SU-DHL-6 (cell line): ENCODE measurements at regions not wholly inside any gene's neighbourhood (a gene's known extent, or its start where the extent isn't known, plus 50 kb on each side); places are given as distances from the start of the nearest gene placed in this dataset.

ENCODE experiments used
- H2AFZ ChIP-seq: fragments of 200-600 bp; sonication (generic); 2 replicates; pipeline ENCODE4 v1.6.1; 2014; ENCODE audit warnings: low read depth, mild to moderate bottlenecking, moderate library complexity, mixed read lengths, antibody characterized with exemption, low read length; ENCODE audit not compliant: severe bottlenecking
- H3F3A ChIP-seq: fragments of 200-600 bp; shearing (Covaris generic); 2 replicates; pipeline ENCODE4 v1.6.0; 2016; ENCODE audit warnings: antibody characterized with exemption, mild to moderate bottlenecking; ENCODE audit not compliant: insufficient read depth
- H3K27ac ChIP-seq: fragments of 200-600 bp; sonication (generic); 2 replicates; pipeline ENCODE4 v1.5.1; 2016; ENCODE audit warnings: low read depth, mild to moderate bottlenecking, low read length, moderate library complexity, mixed read lengths
- H3K27me3 ChIP-seq: fragments of 200-600 bp; sonication (generic), shearing (Covaris generic); 2 replicates; pipeline ENCODE4 v1.6.0; 2014; ENCODE audit warnings: mild to moderate bottlenecking, low read length
- H3K36me3 ChIP-seq: fragments of 200-600 bp; sonication (generic); 2 replicates; pipeline ENCODE4 v1.6.1; 2014; ENCODE audit warnings: mild to moderate bottlenecking, low read length, mixed read lengths
- H3K4me2 ChIP-seq: fragments of 300-600, 200-600 bp; shearing (Covaris generic), sonication (generic); 2 replicates; pipeline ENCODE4 v1.6.0; 2014; ENCODE audit warnings: low read length, low read depth, mild to moderate bottlenecking; ENCODE audit not compliant: poor library complexity, severe bottlenecking
- H3K4me3 ChIP-seq: fragments of 200-600 bp; sonication (generic); 2 replicates; pipeline ENCODE4 v1.5.1; 2014; ENCODE audit warnings: antibody characterized with exemption, low read length, mild to moderate bottlenecking, mixed read lengths; ENCODE audit not compliant: insufficient read depth, poor library complexity, severe bottlenecking
- H3K79me2 ChIP-seq: fragments of 200-600 bp; sonication (generic); 2 replicates; pipeline ENCODE4 v1.6.1; 2014; ENCODE audit warnings: mild to moderate bottlenecking, low read length, moderate library complexity; ENCODE audit not compliant: insufficient read depth
- H3K9ac ChIP-seq: fragments of 200-600 bp; sonication (generic); 2 replicates; pipeline ENCODE4 v1.7.0; 2014; ENCODE audit warnings: mild to moderate bottlenecking, low read length
- H3K9me2 ChIP-seq: fragments of 200-600 bp; sonication (generic); replicated peaks from 2 replicates; pipeline ENCODE4 v1.6.1; 2014; ENCODE audit warnings: low read length; ENCODE audit not compliant: insufficient read depth
- H3K9me3 ChIP-seq: fragments of 200-600 bp; sonication (generic); 2 replicates; pipeline ENCODE4 v1.6.1; 2014; ENCODE audit warnings: low read length, mixed read lengths; ENCODE audit not compliant: insufficient read depth
- H4K20me1 ChIP-seq: fragments of 200-600 bp; sonication (generic); 2 replicates; pipeline ENCODE4 v1.6.1; 2014; ENCODE audit warnings: low read depth, mild to moderate bottlenecking, antibody characterized with exemption, low read length, moderate library complexity, mixed read lengths
- CTCF ChIP-seq: fragments of 200-600 bp; sonication (generic); IDR thresholded peaks from one replicate; pipeline ENCODE4 v1.5.1; 2017; ENCODE audit warnings: antibody characterized with exemption, mild to moderate bottlenecking, low read length, moderate library complexity; ENCODE audit not compliant: insufficient read depth, poor library complexity, severe bottlenecking
- EZH2phosphoT487 ChIP-seq: fragments of 200-600 bp; sonication (generic), shearing (Covaris generic); conservative IDR thresholded peaks from 2 replicates; pipeline ENCODE4 v1.6.1; 2018; ENCODE audit warnings: mild to moderate bottlenecking, antibody characterized with exemption, low read length, moderate library complexity, mixed read lengths

GRCh38 chr2:8219096-8219495, 462.8 kb upstream of the ID2 start:
- no peaks in the 10 kb centered on the region for H3K36me3 ChIP-seq
- no peak overlapping the region for H3K9ac ChIP-seq
- no peak overlapping the region for H3K4me2 ChIP-seq
- no peaks in the 10 kb centered on the region for H3K79me2 ChIP-seq
- no peaks in the 10 kb centered on the region for H3K27me3 ChIP-seq
- H4K20me1 ChIP-seq, result no peaks in the 10 kb centered on the region
- no peak overlapping the region for H3K4me3 ChIP-seq
- TF ChIP-seq EZH2phosphoT487, result no peak
- TF ChIP-seq CTCF, result no peak
- H3F3A ChIP-seq, result no peaks in the 10 kb centered on the region
- no peaks in the 10 kb centered on the region for H3K9me2 ChIP-seq
- H2AFZ ChIP-seq, result no peak overlapping the region
- H3K9me3 ChIP-seq, result no peaks in the 10 kb centered on the region
- H3K27ac ChIP-seq, result no peak overlapping the region

- H2AFZ ChIP-seq, result no peak overlapping the region
- H3F3A ChIP-seq, result no peaks in the 10 kb centered on the region
Observed at GRCh38 chr2:8219631-8220355, 462.1 kb upstream of the ID2 start.

GRCh38 chr2:8222979-8223694, 458.7 kb upstream of the ID2 start:
- H3K9me2 ChIP-seq, result no peaks in the 10 kb centered on the region

More at GRCh38 chr2:8219631-8220355, 462.1 kb upstream of the ID2 start:
- H3K27me3 ChIP-seq, result no peaks in the 10 kb centered on the region
- TF ChIP-seq CTCF, result no peak
- no peak for TF ChIP-seq EZH2phosphoT487
- no peak overlapping the region for H3K4me3 ChIP-seq
- H3K9me3 ChIP-seq, result no peaks in the 10 kb centered on the region
- H3K4me2 ChIP-seq, result no peak overlapping the region
- no peaks in the 10 kb centered on the region for H3K9me2 ChIP-seq
- no peak overlapping the region for H3K9ac ChIP-seq
- H3K79me2 ChIP-seq, result no peaks in the 10 kb centered on the region
- no peaks in the 10 kb centered on the region for H3K36me3 ChIP-seq
- no peaks in the 10 kb centered on the region for H4K20me1 ChIP-seq
- H3K27ac ChIP-seq, result no peak overlapping the region

More at GRCh38 chr2:8222979-8223694, 458.7 kb upstream of the ID2 start:
- Histone ChIP-seq H3K4me3 (no peak overlapping the region), H2AFZ (no peak overlapping the region), H3K27ac (no peak overlapping the region), H3K36me3 (no peaks in the 10 kb centered on the region), H3K79me2 (no peaks in the 10 kb centered on the region), H4K20me1 (no peaks in the 10 kb centered on the region), H3F3A (no peaks in the 10 kb centered on the region), H3K4me2 (no peak overlapping the region), H3K27me3 (no peaks in the 10 kb centered on the region), H3K9ac (no peak overlapping the region), H3K9me3 (no peaks in the 10 kb centered on the region)
- TF ChIP-seq CTCF (no peak), EZH2phosphoT487 (no peak)
